ENCODE measurements at regions not wholly inside any gene's neighbourhood (a gene's known extent, or its start where the extent isn't known, plus 50 kb on each side); places are given as distances from the start of the nearest gene placed in this dataset.
"Not testable (repeated sequence)": the region's sequence is repeated elsewhere in the genome, so short reads cannot be mapped to it uniquely, and the experiment has no call there.

DNA sequence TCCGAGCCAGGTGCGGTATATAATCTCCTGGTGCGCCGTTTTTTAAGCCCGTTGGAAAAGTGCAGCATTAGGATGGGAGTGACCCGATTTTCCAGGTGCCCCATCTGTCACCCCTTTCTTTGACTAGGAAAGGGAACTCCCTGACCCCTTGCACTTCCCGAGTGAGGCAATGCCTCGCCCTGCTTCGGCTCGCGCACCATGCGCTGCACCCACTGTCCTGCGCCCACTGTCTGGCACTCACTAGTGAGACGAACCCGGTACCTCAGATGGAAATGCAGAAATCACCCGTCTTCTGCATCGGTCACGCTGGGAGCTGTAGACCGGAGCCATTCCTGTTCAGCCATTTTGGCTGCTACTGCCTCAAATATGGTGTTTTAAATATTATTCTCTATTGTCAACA lies 198.0 kb downstream of the MEIS1 start:
- not testable (repeated sequence) for DNase-seq (ENCODE audit: low spot score)

DNA sequence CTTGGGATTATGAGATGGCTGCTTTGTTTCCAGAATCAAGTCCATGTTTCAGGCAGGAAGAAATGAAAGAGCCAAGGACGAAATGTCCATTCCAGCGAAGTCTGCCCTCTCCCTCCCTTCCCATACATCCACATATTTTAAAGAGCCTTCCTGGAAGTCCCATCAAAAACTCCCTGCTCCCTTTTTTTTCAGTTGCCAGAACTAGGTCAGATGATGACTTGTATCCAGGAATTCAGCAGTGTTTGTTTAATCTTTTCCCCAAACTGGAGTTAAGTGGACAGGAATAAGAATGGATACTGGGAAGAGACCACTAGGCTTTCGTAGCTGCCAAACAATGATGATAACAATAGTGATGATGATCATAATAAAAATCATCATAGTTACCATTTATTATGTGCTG lies 198.7 kb downstream of the MEIS1 start:
- no peak for DNase-seq (ENCODE audit: low spot score)

DNA sequence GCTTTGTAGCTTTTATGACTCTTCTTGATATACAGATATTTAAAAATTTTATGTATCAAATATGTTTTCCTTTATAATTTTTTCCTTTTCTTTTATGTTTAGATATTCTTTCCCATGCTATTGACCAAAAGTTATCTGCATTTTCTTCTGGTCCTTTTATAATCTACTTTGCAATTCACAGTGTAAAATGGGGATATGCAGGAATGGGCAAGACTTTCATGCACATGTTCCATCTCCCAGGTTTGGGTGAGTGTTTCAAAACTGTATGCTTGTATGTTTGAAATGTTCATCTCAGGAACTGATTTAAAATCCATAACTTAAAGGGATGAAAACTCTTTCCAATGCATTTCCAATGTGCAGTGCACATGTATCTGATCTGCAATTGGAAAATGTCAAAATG lies 199.9 kb downstream of the MEIS1 start:
- DNase-seq (ENCODE audit: low spot score) = no peak

DNA sequence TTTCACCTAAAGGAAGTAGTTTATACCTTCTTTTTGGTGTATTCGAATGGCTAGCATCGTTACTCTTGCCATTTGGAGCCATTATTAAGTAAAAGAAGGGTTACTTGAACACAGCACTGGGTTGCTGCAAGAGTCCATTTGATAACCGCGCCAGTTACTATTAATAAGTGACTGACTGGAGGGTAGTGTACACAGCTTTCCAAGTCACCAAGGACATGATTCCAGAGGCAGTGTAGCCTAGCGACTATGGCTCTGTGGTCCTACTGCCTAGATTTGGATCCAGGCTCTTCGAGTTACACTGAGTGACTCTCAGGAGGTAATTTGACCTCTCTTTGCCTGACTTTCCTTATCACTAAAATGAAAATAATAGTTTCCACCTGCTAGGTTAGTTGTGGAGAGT lies 206.8 kb downstream of the MEIS1 start:
- DNase-seq (ENCODE audit: low spot score) = no peak

DNA sequence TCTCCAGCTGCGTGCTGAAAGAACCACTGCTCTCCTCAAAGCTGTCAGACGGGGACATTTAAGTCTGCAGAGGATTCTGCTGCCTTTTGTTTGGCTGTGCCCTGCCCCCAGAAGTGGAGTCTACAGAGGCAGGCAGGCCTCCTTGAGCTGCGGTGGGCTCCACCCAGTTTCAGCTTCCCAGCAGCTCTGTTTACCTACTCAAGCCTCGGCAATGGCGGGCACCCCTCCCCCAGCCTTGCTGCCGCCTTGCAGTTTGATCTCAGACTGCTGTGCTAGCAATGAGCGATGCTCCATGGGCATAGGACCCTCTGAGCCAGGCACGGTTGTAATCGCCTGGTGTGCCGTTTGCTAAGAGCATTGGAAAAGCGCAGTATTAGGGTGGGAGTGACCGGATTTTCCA lies 213.2 kb downstream of the MEIS1 start:
- not testable (repeated sequence) for DNase-seq (ENCODE audit: low spot score)

DNA sequence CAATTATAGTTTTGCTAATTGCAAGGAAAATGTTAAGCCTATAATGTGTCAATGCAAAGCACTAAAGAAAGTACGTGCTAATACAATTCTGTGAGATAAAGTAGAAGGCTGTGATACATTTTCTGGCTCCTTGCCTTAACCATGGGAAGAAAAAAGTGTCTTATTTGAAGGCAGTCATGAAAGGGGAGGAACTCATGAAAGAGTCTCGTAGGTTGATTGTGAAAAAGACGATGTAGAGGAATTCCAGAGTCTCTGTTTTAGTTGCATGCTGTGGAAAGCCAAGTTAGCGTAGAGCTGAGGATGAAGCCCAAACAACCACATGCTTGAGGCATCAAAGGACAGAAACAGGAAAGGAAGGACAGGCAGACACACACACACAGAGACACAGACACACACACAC lies 214.1 kb downstream of the MEIS1 start:
- no peak for DNase-seq (ENCODE audit: low spot score)

DNA sequence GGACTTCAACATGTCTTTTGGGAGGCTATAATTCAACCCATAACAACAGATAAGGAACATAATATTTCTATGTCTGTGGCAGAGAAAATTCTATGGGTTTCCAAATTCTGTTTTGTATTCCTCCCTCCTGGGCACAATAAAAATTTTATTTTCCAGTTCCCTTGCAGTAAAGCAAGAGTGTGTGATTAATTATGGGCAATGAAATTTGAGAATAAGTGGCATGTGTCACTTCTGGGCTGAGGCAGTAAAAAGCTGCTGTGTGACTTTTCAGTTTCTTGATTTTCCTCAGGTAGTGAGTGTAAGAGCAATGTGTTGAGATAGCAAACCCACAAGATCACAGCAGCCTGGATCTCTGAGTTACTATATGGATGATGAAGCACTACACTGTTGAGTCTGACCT lies 216.4 kb downstream of the MEIS1 start:
- DNase-seq (ENCODE audit: low spot score) = no peak

DNA sequence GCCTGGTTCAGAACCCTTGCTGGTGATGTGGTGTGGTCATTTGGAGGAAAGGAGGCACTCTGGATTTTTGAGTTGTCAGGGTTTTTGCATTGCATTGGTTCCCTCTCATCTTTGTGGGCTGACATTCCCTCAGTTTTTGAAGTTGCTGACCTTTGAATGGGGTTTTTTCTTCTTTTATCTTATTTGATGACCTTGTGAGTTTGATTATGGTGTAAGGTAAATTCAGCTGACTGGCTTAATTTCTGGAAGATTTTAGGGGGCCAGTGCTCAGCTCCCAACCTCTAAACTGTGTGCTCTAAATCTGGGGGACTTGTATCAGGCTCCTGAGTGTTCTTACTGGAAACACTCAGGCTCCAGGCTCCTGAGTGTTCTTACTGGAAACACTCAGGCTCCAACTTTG lies 225.9 kb downstream of the MEIS1 start:
- no peak for DNase-seq (ENCODE audit: low spot score)

DNA sequence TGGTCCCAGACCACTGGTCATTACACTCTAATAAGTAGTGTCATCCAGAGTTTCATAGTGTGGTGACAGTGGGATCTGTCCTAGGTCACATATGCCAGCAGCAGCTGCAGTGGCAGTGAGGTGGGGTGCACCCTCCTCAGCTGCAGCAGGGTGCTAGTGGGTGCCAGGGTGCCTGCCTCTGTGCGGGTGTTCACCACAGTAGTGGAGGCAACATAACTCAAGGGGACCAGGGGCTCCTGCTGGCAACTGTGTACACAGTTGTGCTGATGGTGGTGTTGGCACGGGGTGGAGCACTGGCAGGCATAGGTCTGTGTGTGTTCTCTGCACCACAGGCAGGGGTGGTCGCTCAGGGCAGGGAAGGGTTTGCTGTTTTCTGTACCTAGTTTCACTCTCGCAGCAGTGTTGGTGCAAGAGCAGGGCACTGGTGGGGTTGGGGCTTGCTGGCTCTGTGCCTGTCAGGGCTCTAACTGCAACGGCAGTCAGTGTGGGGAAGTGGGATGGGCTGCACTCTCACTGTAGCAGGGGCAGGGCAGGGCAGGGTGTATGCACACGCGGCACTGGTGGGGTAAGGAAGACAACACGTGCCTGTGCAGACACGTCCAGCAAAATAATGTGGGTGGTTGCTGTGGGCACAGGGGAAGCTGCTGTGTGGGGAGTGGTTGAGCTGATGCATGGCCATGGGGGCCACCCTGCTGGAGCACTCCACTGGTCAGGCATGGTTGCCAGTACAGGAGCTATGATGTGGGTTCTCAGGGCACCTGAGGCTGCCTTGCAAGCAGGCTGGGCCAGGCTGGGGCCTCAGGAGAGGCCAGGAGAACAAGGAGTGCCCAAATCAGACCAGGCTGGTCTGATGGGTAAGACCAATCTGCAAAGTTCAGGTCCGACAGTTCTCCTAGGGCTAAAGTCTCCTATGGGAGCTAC lies 226.6 kb downstream of the MEIS1 start:
- DNase-seq (ENCODE audit: low spot score) = no peak

DNA sequence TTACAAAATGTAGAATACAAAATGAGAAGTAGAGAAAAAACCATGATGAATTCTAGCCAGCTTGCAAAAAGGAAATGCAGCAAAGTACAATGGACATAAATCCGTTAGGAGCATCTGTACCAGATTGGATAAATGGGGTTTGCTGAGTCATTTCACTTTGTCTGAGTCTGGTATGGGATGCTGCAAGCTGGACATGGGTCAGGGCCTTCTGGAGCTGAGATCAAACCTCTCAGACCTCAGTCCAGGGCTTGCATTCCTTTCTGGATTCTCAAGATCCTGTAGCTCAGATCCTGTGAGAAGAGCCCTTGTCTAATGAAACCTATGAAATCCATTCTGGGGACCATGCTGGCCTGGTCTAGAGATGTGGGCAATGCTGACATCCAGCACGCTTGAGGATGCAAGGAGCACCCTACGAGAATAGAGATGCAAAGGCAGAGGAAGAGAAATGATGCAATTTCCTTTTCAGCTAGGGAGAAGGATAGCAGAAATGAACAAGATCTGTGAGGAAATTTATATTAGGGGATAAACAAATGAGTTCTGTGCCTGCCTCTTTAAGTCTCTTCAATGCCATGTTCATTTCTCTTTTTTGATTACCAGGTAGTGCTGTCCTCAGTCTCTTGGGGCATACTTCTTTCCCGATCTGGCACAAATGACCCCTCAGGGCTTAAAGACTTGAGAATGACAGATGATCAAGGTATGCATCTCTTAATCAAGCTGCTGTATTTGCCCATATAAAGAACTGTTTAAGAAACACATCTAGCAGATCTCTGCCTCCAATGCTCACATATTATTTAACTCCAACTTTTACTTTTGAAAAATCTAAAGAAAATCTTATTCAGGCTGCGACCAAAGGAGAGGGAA lies 230.4 kb downstream of the MEIS1 start:
- no peak for DNase-seq (ENCODE audit: low spot score)

DNA sequence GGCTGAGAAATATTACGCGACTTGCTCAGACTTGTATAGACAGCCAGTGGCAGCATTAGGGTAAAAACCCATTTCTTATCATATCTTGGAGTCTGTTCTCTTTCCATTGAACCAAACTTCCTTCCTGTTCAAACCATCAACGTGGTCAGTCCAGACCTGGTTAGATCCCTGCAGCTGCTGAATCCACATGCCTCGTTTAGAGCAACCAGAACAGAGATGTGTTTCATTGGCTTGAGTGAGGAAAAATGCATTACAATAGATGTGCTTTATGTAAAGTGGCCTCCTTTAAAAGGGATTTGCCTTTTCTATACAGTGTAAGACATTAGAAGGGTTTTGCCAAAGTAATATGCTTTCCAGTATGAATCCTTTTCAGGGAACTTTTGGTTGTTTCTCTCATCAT lies 232.4 kb downstream of the MEIS1 start:
- no peak for DNase-seq (ENCODE audit: low spot score)

DNA sequence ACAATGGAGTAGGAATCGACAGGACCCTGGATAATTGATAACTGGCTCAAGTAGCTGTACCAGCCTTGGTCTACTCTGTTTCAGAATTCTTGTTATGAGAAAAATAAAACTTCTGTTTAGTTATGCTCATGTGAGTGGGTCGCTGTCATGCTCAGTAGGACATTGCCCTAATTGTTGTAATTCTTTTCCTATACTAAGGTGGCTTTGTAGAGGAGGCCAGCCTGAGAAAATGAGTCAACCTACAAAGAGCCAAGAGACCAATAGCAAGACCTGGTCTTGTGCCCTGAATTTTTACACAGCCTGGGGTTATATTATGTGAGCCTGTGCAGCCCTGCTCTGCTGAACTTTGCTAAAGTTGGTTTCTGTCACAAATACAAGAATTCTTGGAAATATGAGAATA lies 238.4 kb downstream of the MEIS1 start:
- no peak for DNase-seq (ENCODE audit: low spot score)

DNA sequence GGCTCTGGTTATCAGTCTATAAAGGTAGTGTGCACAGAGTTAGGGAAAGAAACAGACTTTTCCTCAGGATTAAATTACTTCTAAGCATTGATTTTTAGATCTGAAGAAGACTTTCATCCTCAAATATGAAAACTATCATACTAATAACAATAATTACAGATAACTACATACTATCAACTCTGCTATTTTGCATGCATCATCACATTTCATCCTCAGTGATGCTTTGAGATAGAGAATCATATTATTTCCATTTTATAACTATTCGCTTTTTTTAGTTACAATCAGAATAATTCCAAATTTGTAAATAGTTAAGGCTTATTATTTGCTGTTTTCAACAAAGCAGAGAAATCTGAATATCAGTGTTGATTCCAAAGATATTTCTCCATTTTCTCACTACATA lies 239.2 kb downstream of the MEIS1 start:
- no peak for DNase-seq (ENCODE audit: low spot score)

DNA sequence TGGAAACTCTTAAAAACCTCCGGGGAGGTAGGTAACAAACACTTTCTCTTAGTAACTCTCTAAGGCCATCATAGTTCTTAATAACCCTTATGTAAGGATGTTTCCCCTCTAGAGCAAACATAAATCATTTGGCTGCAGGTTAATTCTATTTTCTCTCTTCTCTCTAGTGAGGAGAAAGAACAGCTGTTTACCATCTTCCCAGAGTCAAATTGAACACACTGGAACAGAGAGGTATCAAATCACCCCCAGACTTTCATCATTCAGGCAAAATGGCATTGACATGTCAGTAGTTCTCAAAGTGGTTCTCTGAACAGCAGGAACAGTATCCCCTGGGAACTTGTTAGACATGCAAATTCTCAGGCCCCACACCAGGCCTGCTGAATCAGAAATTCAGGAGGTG lies 240.7 kb downstream of the MEIS1 start:
- no peak for DNase-seq (ENCODE audit: low spot score)

DNA sequence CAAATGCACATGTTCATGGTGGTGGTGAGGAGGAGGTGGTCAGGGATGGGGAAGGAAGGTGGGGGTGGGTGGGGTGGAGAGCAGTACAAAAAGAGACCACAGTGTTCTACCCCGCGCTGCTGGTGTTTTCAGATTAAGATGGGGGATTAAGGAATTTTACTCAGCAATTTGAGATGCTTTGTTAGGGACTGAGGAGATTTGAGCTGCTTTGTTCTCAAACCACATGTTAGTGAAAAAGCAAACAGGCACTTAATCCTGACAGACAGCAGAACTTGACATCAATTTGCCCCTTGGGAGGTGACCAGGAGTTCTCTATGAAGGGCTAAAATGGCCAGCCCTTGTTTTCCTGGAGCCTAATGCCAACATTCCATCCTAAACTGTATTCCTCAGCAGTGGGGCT lies 244.5 kb downstream of the MEIS1 start:
- DNase-seq (ENCODE audit: low spot score) = no peak

DNA sequence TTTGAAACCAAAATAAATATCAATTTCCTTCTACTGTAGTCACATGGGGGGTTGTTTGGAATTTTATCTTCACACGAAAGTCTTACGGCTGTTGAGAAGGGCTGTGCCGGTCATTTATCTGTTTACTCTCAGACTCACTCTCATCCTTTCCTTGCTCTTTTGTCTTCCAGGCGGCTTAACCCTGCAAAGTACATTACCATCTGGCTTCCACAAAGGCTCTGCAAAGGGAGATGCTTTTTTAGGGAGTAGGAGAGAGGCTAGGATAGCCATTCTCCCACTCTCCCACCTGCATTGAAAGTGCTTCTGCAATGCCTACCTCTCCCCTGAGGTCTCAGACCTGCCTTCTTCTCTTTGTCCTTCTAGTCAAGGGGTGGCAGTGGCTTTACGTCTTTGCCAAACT lies 247.6 kb downstream of the MEIS1 start:
- no peak for DNase-seq (ENCODE audit: low spot score)

DNA sequence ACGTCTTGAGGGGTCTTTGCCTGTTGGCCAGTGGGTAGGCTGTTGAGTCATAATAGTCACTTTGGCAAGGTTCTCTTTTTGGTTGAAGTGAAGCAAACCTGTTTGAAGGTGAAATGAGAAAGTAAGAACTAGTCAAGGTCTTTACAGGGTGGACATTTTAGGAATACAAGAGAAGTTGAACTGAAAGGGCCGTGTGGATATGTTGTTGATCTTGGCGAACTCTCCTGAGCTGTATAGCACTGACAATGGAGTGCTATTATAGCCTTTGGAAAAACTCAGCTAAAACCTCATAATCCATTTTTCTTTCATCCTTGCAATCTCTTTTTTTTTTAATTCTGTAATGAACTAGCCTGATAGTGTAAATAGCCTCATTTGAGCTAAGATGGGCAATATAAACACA lies 248.1 kb downstream of the MEIS1 start:
- no peak for DNase-seq (ENCODE audit: low spot score)

DNA sequence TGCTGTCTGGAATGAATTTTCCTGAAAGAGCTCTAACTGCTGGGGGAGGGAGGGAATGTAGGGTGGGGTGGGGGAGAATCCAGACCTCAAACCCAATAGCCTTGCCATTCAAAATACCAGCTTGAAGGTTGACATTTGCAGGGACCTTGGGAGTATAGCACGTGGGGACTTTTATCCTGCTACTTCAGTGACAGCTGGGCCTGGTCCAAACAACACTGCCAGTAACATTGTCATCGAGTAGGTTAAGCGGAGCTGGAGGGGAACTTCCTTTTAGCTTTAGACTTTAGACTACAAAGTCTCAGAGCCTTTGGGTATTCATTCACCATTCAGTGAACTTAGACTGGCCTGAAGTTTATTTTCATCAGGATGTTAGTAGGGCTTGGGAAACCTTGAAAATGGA lies 248.7 kb downstream of the MEIS1 start:
- DNase-seq (ENCODE audit: low spot score) = no peak

DNA sequence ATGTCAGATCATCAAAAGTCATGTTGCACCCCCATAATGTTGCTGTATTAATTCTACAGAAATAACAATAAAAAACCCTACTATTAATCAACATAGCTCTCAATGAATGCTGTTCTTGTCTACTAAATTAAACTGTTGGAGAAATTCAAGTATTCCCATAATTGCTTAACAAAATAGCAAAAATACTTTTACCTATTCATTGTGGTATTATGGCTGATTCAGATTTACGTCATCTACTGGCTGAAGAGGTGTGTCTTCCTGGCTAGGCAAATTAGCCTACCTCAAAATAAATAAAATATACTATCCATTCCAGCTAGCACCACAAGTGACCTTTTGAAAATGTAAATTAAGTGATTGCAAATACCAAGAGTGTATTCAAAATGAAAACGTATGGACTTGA lies 249.4 kb downstream of the MEIS1 start:
- no peak for DNase-seq (ENCODE audit: low spot score)

DNA sequence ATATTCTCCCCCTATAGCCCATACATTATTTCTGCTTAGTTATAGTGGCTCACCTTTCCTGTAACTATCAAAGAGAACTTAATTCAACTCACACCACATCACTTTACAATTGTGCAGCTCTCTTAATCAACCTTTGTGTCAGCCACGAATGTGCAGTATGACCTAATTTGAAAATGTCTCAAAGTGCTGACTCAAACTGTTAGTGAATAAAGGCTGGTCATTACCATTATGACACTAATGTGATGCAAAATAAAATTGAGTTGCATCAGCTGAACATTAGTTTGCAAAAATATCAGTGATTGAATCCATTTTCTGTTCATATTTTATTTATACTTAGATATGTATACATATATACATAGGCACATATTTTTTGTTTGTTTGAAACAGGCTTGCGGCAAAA lies 251.8 kb downstream of the MEIS1 start:
- no peak for DNase-seq (ENCODE audit: low spot score)

DNA sequence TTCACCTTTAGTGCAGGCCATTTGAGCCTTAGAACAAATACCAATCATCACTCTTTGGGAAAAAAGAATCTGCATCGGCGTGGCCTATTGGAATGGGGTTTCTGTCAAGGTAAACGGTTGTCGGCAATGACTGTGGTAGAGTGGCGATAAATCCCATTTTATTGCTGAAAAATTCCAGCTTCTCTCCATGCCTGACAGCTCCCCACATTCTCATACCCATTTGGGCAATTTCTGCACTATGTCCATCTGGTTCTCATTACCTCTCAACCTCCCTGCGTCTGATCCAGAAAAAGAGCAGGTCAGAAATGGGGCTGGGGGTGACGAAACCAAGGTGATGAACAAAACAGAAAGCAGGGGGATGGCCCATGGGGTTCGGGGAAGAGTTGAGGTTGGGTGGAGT lies 254.0 kb downstream of the MEIS1 start:
- DNase-seq (ENCODE audit: low spot score) = no peak

DNA sequence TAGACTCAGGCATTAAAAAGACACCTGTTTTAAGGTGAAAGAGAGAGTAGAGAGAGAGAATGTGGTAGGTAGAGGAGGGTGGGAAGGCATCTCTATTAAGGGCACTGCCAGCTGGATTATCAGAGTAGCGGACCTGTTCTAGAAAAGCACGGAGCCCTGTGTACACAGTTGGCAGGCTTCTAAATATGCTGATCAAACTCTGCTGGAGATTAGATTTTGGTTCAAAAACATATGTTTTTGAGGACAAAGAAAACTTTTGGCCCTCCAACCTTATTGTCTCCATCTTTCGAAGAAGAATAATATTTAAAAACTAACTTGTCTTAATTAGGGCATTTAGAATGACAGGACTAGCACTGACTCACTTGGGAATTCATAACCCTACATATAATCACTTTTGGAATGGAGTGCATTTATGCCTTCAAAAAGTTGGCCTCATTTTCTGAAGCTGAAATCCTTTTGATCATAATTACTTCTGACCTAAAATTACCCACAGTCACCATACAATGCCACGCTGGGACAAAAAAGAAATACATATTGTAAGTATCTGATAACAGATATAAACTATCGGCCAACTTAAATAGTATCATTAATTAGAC lies 254.6 kb downstream of the MEIS1 start:
- no peak for DNase-seq (ENCODE audit: low spot score)

All from ureter (tissue), 1 donor.